Activated T-cell treated with anti-CD3 and anti-CD28 coated beads, Interleukin-2, amount 50 U/mL, for 48 hours (primary cell): ENCODE measurements at regions not wholly inside any gene's neighbourhood (a gene's known extent, or its start where the extent isn't known, plus 50 kb on each side); places are given as distances from the start of the nearest gene placed in this dataset.

Source experiments
- DNase-seq, 2 experiments: peaks; one replicate each; pipeline ENCODE4 v3.0.0-alpha.2; 2020

GRCh38 chr4:35754047-35754446 is 490.3 kb downstream of the ARAP2 start:
- DNase-seq = no peak

GRCh38 chr4:35757836-35758235 is 486.5 kb downstream of the ARAP2 start:
- DNase-seq = no peak

GRCh38 chr4:35760807-35761206 is 483.5 kb downstream of the ARAP2 start:
- no peak for DNase-seq

- no peak for DNase-seq
These were observed 472.7 kb downstream of the ARAP2 start for GRCh38 chr4:35771571-35771970.

- no peak for DNase-seq
These were observed 472.0 kb downstream of the ARAP2 start for GRCh38 chr4:35772291-35772690.

- no peak for DNase-seq
These were observed 454.3 kb downstream of the ARAP2 start for GRCh38 chr4:35789899-35790574.

GRCh38 chr4:35793045-35793722 is 451.1 kb downstream of the ARAP2 start:
- no peak for DNase-seq

- DNase-seq = no peak
These were observed 450.5 kb downstream of the ARAP2 start for GRCh38 chr4:35793766-35794165.

GRCh38 chr4:35800669-35801068 is 443.6 kb downstream of the ARAP2 start:
- DNase-seq = no peak

- DNase-seq = no peak
These were observed 441.7 kb downstream of the ARAP2 start for GRCh38 chr4:35802644-35803043.

- no peak for DNase-seq
These were observed 425.8 kb downstream of the ARAP2 start for GRCh38 chr4:35818520-35818919.

GRCh38 chr4:35820003-35820402 is 424.3 kb downstream of the ARAP2 start:
- DNase-seq = no peak

- no peak for DNase-seq
These were observed 420.1 kb downstream of the ARAP2 start for GRCh38 chr4:35824231-35824630.

- DNase-seq = no peak
These were observed 408.4 kb downstream of the ARAP2 start for GRCh38 chr4:35835893-35836292.

GRCh38 chr4:35836596-35836995 is 407.7 kb downstream of the ARAP2 start:
- no peak for DNase-seq

GRCh38 chr4:35867057-35867456 is 377.3 kb downstream of the ARAP2 start:
- no peak for DNase-seq

- no peak for DNase-seq
These were observed 372.0 kb downstream of the ARAP2 start for GRCh38 chr4:35872273-35872672.

GRCh38 chr4:35879479-35879878 is 364.8 kb downstream of the ARAP2 start:
- no peak for DNase-seq

GRCh38 chr4:35883108-35883507 is 361.2 kb downstream of the ARAP2 start:
- no peak for DNase-seq

- DNase-seq = no peak
These were observed 359.4 kb downstream of the ARAP2 start for GRCh38 chr4:35884714-35885480.

- no peak for DNase-seq
These were observed 346.5 kb downstream of the ARAP2 start for GRCh38 chr4:35897808-35898207.

- DNase-seq = no peak
These were observed 343.7 kb downstream of the ARAP2 start for GRCh38 chr4:35900286-35901243.

- no peak for DNase-seq
These were observed 332.1 kb downstream of the ARAP2 start for GRCh38 chr4:35912174-35912573.
